Left colon (tissue), 2 donors: ENCODE measurements at regions not wholly inside any gene's neighbourhood (a gene's known extent, or its start where the extent isn't known, plus 50 kb on each side); places are given as distances from the start of the nearest gene placed in this dataset.

Source experiments
- ATAC-seq: fragments of 200-7000 bp; cut with Tn5 transposase; one replicate; pipeline ENCODE4 v1.9.1; 2020; ENCODE audit warnings: mild to moderate bottlenecking, moderate library complexity
- DNase-seq, 2 donors: peaks; one replicate each; pipeline ENCODE4 v3.0.0-alpha.2; 2020
- intact Hi-C, 2 donors: fragments of 100-400 bp; cut with DNase I in 1 of 2; cut with micrococcal nuclease in 1 of 2; formaldehyde crosslinking; loops; one replicate each; pipeline versions ENCODE4 v1.11.2 to v1.14.0; 2022; cut with DNase I, micrococcal nuclease
- donor health status: DM: no; HTN: no; CAD: no.
- donor health status: DM: yes; HTN: yes; CAD: no.

DNA sequence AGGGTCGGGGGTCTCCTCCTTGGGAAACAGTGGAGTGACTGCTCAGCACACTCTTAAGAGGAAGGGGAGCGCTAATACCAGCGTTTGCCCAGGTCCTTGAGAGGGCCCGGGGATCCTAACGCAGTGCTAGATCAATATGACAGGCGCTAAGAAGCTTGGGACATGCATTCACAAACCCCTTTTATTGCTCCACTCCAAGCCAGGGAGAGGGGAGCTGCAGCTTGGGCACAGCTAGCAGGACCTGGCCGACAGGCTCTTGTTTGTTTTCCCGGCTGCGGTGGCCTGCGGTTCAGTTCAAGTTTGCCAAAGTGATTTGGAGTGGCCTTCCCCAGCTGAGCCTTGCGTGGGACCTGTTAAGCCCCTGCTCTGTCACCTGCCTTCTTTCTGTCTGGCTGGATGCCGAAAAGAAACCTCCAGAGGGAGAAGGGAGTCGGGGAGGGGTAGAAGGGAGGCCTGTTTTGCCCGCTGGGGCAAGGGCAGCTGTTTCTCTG is 152.1 kb downstream of the GLI2 start:
- intact Hi-C loops, result no loop called here
- ATAC-seq (no peak), DNase-seq (no peak)

DNA sequence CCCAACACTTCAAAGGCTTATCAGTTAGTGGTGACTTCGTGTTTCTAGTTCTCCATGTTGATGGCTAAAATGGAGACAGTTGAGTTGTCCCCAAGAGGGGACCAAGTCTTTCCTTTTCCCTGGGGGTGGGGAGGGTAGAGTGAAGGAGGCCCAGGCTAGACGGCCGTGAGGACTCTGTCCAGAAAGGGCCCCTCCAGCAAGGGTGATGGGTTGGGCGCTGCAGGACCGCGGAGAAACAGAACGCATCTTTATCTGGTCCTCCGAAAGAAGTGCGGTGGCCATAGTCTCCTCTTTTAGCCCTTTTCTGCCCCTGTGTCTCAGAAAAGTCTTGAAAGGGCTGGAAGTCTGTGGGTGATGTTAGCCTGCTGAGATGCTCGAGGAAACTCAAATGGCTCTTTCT is 153.2 kb downstream of the GLI2 start:
- DNase-seq (no peak), ATAC-seq (no peak)
- intact Hi-C loops, result no loop called here

DNA sequence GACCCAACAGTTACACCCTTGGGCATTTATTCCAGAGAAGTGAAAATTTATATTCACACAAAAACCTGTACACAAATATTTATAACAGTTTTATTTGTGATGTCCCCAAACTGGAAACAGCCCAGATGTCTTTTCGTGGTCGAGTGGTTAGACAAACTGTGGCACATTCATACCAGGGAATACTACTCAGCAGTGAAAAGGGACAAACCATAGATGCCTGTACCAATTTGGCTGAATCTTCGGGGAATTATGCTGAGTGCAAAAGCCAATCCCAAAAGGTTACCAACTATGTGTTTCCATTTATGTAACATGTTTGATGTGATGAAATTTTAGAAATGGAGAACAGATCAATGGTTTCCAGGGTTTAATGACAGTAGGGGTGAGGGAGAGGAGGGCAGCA is 154.3 kb downstream of the GLI2 start:
- ATAC-seq (no peak), DNase-seq (no peak)
- intact Hi-C loops, result no loop called here

DNA sequence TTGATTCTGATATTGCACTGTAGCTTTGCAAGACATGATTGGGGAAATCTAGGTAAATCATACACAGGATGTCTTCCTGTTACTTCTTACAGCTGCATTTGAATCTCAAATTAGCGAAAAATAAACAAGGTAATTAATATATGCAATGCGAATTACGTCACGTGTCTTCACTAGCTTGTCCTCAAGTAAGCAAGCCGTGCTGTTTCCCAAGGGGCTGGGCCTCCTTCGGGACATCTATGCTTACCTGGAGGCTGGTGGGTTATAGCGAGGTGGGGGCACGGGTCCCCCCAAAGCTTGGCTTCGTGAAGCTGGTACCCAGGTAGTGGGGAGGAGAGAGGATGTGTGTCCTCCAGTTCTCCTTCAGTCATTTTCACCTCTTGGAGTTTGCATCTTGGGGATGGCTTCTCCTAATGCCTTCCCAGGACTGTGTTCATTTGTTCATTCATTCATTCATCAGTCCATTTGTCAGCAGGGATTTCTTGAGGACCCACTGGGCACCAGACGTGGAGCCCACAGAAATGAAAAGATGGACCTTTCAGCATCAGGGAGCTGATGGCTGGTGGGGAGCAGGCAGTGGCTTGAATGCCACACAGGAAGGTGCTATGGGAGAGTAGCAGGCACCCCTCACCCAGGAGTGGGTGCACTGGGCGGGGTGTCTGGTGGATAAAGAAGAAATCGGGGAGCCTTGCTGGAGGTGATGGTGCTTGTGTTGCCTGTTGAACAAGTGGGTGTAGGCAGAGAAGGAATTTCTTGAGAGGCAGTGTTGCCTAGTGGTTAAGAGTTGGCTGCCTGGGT is 155.1 kb downstream of the GLI2 start:
- intact Hi-C loops, result no loop called here
- DNase-seq (no peak), ATAC-seq (no peak)

DNA sequence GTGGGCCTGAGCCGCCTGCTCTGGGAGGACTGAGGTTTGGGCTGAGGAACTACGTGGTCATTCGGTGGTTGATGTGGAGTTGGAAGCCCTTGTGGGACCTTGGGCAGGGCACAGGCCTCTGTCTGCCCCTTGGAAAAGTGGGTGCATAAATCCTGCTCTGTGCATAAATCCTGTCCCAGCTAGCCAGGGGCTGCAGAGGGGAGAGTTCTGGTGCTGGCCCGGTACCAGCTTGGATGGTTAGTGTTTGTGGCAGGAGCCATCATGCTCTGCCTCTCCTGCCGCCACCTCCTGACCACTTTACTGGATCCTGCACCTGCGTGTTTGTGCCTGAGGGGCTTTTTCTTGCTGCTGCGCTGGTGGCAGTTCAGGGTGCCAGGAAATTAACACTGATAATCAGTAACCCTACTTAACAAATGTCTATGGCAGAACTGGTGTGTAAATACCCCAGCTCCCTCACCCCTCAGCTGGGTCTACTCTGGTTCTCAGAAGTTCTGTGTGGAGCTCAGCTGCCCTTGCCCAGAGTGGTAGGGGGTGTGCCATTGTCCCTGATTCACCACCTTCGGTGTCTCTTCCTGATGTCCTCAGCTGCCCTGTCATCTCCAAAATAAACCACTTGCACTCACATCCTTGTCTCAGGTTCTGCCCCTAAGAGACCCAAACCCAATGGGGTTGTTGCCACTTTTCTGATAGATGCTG is 156.8 kb downstream of the GLI2 start:
- DNase-seq, result no peak
- intact Hi-C loops, result no loop called here
- no peak for ATAC-seq

DNA sequence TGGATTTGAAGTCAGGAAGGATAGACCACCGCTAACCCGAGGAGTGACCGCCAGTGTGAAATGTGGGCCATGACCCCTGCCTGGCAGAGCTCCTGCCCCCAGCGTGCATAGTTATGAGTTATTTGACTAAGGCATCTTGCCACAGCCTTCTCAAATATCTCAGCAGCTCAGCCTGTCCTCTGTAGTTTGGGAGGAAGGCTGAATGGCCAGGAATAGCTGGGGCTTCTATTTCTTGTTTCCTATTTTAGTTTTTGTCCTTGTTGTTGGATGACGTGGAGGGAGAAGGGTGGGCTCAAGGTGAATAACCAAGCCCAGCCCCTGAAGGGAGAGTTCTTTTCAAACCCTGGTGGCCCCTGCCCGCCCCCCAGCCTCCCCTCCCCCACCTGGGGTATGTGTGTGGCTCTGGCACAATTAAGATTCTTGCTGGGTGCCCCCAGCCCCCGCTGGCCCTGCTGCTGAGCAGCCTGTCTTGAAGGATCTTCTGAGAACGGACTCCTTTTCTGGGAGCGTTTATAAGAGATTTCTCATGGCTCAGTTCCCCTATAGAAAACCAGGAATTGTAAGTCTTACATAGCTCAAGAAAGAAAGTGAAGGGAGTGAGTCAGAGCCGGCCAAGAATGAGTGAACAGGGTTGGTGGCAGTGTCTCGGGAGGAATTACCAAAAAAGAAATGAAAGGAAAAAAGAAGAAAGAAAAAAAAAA is 157.4 kb downstream of the GLI2 start:
- intact Hi-C loops, result no loop called here
- DNase-seq, result no peak
- ATAC-seq, result no peak

DNA sequence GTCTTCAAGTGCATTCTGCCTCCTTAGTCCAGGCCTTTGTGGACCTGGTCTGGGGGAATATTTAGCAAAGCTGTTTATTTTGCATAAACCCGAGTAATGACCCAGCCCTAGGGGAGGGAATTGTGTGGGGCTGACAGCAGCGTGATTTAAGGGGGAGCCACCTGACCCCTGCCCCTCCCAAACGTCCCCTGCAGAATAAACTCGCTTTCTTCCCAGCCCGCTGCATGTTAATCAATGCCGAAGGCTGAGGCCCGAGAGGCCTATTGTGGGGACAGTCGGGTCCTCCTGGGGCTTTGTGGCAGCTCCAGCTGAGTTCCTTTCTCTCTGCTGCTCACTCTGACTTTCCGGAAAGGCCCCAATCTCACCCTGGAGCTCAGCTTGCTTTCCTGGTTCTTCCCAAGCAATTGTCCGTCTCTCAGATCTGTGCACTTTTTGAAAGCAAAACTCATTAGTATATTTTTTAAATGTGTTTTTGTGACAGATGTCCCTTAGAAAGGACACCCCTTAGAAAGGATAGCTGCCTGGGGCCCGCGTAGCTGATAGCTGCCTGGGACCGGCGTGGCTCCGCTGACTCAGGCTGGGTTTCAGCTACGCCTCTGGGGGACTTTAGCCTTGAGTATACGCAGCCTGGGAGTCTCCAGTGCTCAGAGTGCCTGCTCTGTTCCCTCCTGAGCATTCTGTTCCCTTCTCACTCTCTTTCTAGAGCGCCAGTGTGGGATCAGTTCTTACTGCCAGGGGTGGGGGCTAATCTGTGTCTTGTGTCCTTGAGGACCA is 158.3 kb downstream of the GLI2 start:
- intact Hi-C loops, result no loop called here
- DNase-seq, result no peak
- ATAC-seq, result no peak

DNA sequence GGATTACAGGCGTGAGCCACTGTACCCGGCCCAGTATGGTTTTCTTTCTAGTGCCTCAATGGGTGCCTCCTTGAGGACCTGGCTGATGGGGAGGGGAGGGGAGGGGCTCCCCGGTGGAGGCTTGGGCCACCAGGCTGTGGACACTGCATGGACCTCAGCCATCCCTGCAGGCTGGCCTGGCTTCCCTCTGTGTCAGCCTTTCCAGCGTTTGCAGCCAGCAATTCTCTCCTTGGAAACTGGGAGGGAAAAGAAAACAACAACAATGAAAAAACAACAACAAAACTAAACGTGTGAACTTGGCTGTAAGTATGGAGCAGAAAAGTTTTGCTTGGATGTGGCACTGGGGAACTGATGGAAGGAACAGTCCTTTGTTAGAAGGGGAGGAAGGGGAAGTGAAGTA is 159.3 kb downstream of the GLI2 start:
- ATAC-seq (no peak), DNase-seq (no peak)
- intact Hi-C loops, result no loop called here

DNA sequence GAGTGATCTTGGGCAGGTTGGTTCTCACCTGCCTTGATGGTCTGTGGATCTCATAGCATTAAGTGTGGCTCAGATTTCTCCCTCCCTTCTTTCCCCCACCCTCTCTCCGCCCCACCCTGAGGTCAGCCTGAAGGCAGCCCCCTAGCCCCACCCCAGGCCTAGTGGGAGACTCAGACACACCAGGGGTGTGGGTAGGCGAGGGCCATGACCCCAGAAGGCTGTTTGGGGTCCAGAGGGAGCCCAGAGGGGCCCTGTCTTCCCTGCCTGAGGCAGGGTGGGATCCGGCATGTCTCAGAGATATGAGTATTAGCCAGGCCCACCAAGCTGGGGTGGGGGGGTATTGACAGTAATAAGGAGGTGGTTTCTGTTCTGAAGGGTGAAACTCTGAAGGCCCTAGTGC is 160.5 kb downstream of the GLI2 start:
- intact Hi-C loops, result no loop called here
- ATAC-seq (no peak), DNase-seq (no peak)

DNA sequence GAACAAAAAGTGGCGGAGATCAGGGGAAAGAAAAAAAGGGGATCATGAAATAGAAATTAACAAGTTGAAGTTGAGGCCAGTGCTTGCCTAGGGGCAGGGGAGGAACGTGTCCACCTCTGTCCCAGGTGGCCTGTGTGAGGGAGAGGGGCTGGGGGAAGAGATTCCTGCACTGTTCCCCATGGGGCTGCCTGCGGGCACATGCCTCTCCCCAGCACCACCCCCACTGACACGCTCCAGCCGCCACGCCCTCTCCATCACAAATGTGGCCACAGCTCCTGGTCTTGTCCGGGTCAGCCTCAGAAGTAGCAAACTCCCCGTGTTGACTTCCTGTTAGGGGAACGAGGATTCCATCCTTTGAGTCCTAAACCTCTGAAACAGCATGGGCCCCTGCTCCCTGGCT is 161.2 kb downstream of the GLI2 start:
- intact Hi-C loops, result no loop called here
- ATAC-seq, result no peak
- no peak for DNase-seq

DNA sequence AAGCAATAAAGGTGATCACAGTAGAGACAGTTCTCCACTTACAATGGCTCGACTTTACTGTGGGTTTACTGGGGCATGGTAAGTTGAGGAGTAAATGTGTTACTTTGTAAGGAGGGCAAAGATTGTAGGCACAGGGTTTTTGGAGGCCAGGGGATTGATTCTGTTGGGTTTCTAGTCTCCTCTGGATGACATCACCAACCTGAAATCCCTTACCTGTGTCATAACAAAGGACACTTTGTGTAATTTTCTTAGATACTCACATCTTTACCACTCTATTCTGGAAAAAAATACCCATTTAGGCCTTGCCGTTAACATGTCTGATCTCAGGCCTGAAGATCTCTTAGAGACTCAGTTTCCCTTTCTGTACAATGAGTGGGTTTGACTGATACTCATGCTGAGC is 161.7 kb downstream of the GLI2 start:
- DNase-seq (no peak), ATAC-seq (no peak)
- intact Hi-C loops, result no loop called here

DNA sequence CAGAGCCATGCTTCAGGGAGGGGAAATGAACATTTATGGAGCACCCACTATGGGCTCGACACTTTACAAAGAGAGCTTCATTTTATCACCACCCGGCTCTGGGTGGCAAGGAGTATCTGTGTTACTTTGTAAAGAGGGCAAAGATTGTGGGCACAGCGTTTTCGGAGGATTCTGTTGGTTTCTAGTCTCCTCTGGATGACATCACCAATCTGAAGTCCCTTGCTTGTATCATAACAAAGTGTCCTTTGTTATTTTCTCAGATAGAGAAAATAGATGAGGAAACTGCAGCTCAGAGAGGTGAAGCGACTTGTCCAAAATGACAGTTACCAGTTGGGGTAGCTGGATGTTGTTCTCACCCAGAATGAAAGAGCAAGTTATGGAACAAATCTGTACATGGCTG is 162.8 kb downstream of the GLI2 start:
- intact Hi-C loops, result no loop called here
- no peak for ATAC-seq
- no peak for DNase-seq

DNA sequence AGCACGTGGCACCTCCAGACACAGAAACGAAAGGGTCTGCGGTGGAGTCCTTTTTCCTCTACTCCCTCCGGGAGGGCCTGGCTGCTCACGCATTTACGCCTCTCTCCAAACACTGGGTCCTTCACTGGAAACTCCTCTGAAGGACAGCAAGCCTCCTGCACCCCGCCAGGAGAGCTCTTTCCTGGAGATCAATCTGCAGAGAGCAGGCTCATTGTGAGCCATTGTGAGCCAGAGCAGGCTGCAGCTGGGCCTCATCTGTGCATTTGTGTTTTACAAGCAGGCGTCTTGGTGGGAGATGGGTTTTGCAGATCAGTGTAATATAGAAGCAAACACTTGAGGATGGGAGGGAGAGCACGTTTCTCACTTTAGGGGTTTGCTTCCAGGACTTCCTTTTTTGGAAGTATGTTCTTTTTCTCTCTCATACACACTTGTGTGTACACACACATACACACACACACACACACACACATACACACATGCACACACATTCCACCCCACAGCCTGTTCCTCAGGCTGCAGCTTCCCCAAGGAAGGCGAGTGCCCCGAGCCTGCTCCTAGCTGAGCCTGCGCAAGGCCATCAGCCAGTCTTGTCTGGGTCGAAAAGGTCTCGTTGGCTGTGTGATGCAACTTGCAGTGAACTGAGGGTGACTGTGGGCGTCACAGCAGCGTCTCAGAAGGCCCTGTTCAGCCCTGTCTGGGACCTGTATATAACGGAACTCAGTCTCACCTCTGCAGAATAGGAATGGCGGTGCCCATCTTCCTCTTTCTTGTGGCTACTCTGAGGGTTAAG is 163.5 kb downstream of the GLI2 start:
- ATAC-seq, result no peak

DNA sequence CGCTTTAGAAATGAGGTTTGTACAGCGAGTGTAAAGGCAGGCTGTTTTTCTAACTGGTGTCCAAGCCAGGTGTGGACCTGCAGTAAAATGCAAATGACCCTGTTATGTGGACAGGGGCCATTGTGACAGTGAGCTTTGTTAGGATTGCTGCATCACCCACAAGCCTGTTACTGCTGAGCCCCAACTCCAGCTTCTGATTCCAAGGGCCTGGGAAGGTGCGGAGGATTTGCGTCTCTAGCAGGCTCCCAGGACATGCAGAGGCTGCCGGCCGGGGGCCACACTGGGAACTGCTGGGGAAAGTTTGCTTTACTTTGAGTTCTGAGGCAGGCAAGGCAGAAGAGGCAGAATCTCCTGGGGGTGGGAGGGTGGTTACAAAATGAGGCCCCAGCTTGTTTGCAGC is 164.1 kb downstream of the GLI2 start:
- intact Hi-C loops, result no loop called here
- no peak for DNase-seq
- ATAC-seq, result no peak

More for the DNA sequence above, 163.5 kb downstream of the GLI2 start:
- intact Hi-C loops, result no loop called here
- no peak for DNase-seq

DNA sequence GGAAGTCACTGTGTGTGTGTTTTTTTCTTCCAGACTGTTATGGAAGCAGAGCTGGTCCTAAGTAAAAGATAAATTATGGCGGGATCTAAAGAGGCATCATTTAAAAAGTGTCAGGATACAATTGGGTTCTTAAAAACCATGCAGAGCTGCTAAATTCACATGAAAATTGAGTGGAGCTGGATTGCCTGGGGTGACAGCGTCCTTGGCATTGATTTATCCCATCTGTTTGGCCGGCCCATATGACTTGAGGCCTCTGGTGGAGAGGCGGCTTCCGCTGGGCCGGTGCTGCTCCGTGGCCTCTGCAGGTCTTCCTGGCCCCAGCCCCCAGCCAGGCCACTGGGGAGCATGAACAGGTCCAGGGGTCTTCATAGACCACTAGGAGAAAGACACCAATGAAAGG is 165.5 kb downstream of the GLI2 start:
- DNase-seq (no peak), ATAC-seq (no peak)
- intact Hi-C loops, result no loop called here

DNA sequence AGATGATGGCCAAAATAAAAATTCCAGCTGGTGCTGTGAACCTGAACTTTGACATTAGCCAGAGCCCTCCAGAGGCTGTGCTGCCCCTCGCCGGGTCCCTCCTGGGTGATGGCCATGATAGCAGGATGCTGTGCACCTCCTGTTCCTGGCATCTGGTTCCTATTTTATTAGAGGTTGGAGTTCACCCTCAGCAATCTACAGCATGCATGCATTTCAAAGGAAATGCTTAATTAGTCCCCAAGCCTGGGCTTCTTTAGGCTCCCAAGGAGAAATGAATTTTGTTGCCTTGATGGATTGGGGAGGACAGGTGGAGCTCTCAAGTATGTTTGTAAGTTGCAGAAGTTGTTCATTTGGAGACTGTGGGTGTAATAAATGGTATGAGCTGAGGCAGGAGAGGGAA is 166.9 kb downstream of the GLI2 start:
- no peak for ATAC-seq
- no peak for DNase-seq
- intact Hi-C loops, result no loop called here

DNA sequence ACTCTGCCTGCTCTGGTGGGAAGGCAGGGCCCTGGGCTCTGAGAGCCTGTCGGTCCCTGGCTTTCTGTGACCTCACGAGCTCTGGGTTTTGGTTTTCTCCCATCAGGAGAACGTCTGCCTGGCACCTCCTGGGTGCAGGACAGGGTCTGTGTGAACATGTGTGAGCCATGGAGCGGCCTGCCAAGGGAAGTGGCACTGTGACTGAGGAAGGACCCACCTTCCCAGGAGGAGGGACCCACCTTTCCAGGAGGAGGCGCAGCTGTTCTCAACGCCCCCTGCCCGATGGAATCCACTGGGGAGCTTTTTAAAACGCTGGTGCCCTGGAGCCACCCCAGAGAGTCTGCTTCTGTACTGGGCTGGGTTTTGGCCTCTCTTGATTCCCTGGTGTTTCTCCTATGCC is 168.7 kb downstream of the GLI2 start:
- intact Hi-C loops, result no loop called here
- DNase-seq (no peak), ATAC-seq (no peak)

DNA sequence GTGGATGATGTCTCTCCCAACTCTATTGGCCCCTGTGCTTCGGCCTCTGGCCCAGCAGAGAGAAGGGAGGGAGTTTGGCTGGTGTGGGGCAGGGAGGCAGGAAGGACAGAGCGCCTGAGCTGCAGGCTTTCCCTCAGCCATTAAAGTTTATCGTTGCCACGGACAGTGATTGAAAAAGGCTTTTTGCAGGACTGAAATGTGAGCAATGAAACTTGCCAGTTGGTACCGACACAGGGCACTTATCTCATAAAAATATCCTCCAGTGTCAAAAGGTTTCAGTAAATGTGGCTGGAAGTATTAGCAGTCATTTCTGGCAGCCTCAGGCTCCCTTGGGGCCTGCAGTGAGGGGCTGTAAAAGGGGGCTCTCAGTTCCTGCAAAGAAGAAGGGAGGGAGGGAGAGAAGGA is 169.2 kb downstream of the GLI2 start:
- DNase-seq (no peak), ATAC-seq (no peak)
- intact Hi-C loops, result no loop called here

DNA sequence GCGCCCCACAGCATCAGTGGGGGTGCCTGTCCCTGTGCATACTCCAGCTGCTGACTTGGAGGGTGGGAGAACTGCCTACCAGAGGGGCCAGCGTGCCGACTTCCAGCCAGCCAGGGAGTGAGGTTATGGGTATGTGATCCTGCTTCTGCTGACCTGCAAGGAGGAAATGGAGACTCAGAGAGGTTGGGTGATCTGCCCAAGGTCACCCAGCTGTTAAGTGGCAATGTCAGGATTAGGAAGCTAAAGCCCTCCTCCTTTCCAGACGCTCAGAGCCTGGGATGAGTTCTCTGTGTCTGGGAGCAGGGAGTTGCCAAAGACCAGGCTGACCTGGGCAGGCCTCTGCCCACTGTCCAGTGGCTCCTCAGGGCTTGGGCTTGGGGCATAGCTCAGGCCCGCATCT is 169.6 kb downstream of the GLI2 start:
- DNase-seq, result no peak
- intact Hi-C loops, result no loop called here
- no peak for ATAC-seq
